NCI-H460 (cell line): ENCODE measurements at regions not wholly inside any gene's neighbourhood (a gene's known extent, or its start where the extent isn't known, plus 50 kb on each side); places are given as distances from the start of the nearest gene placed in this dataset.
A peak's percentile ranks its signal among the peaks of the same experiment; 100 is the strongest.

ENCODE experiments used
- DNase-seq: peaks from one replicate; pipeline ENCODE4 v3.0.0-alpha.2; 2016; ENCODE audit warnings: low read depth; ENCODE audit errors: extremely low read depth

DNA sequence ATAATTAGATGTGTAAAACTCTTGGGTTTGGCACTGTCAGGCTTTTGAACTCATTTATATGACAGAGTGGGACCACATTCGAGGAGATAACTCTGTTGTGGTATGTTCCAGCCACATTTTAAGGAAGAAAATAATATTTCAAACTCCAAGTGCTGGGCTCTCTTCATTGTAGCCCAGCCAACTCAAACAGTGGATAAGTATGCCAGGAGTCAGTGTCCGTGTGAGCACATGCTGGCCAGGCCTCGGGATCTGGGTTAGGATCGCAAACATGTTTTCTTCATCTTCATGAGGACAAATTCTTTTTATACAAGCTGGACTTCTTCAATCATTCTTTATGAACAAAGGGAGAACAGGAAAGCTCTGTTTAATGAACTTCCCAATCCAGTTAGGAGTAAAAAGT lies 497.5 kb downstream of the MAFB start:
- DNase-seq, result no peak

DNA sequence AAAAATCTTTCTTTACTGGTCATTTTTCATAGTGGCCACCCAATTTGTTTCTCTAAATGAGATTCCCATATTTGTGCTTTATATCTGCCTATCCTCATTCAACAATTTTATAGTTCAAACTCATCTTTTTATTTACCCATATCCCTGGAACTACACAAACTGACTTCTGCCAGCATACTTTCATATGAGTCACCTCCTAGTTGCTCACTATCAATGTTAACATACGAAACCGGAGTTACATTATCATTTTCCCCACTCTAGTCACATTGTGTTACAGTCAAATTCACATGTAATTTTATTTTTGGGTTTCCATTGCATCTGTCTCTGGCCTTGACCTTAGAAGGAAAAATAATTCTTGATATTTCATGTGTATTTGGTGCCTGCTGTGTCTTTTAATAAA lies 499.4 kb downstream of the MAFB start:
- no peak for DNase-seq

GRCh38 chr20:40188319-40188718 lies 500.7 kb downstream of the MAFB start:
- no peak for DNase-seq

- DNase-seq, result no peak
Measured at GRCh38 chr20:40186826-40187225, 502.2 kb downstream of the MAFB start.

DNA sequence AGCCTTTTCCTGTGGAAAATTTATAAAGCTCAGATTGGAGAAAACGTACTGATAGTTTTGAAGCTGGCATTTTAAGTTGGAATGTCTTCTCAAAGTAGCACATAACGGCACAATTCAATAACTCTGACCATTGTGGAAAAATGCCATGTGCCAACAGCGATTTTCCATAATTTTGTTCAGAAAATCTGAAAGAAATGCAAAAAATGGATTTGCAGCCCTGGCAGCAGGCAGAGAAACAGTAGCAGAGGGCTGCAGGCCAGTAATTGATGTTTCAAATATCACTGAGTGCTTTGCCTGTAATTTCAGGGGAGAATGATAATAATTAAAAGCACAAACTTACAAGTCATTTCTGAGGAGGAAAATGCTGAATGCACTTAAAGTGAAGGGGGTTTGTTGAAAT lies 507.4 kb downstream of the MAFB start:
- no peak for DNase-seq

GRCh38 chr20:40176098-40176841 lies 512.8 kb downstream of the MAFB start:
- DNase-seq, result no peak

DNA sequence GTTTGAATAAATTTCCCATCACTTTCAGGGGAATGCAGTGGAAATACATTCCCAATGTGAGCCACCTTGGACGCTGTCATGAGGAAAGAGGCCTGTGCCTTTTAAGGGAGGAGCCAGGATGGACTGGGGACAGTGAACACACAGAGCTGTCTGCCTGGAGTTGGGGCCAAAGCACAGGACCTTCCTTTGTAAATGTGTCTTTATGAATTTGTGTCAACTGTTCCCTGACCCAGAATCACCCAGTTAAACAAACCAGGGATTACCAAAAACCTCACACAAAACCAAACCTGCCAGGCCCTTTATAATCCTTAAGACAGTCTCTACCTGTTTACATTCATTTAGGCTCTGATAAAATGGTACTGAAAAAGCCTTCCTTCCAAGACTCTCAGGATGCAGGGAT lies 513.7 kb downstream of the MAFB start:
- DNase-seq, result no peak

- no peak for DNase-seq
Measured at GRCh38 chr20:40173872-40174271, 515.2 kb downstream of the MAFB start.

DNA sequence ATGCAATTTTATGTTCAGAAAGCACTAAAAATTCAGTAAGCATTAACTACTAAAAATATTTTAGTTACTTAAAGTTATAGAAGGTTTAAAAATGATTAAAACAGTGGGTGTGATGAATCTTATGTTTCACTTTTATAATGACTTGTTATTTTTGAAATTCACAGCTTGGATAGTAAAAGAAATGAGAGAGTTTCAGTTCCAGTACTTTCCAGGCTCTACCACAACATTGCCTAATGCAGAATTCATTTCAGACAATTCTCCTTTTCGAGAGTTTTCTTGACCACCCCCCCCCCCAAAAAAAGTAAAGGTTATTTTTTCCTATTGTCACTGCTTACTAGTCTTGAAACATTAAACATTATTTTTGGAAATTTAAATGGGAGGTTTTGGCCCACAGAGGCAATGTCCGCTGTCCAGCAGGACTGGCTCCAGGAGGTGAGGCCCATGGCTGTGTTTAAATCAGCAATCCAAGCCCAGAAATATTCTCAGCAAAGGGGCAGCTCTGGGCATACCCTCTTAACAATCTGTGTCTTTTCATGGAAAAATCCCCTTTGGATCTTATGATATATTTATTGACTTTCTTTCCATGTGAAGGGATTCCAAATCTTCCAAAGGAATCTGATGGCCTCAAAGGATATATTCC lies 519.9 kb downstream of the MAFB start:
- DNase-seq, result no peak

- DNase-seq, result no peak
Measured at GRCh38 chr20:40161391-40161790, 527.6 kb downstream of the MAFB start.

- peak; percentile 32 for DNase-seq
Measured at GRCh38 chr20:40160097-40160550, 528.9 kb downstream of the MAFB start.

- no peak for DNase-seq
Measured at GRCh38 chr20:40159276-40159675, 529.8 kb downstream of the MAFB start.

- DNase-seq, result no peak
Measured at GRCh38 chr20:40156600-40157317, 532.3 kb downstream of the MAFB start.

DNA sequence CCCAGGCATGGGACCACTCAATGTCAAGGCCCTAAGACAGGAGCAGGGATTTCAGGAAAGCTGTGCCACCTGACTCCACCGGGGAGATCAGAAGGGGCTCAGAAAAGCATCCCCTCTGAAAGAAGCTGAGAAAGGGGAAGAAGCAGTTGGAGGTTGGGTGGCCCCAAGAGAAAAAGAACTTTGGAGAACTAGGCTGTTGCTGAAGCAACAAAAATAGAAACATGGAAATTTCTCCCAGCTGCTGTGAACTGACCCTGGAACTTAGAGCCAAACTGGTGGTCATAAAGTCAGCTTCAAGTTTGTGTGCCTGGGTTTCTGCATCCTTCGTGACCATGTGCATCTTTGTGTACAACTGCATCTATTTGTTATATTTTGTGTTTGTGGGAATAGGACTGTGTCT lies 534.5 kb downstream of the MAFB start:
- DNase-seq, result no peak

DNA sequence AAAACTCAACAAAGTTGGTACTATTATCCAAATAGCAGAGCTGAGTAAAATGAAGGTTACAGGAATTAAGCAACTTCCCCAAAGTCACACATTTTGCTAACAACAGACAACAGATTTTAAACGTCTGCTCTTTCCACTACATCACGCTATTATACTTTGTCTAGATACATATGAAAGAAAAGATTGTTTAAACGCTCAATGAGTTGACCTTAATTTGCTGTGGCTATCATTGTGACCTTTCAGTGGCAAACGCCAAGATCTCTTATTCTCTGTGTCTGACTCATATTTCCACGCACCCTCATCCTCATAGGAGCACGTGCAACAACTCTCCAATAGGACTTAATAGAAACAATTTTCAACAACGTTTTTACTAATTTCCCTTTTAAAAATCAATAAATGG lies 540.1 kb downstream of the MAFB start:
- DNase-seq, result no peak

GRCh38 chr20:40146071-40146470 lies 543.0 kb downstream of the MAFB start:
- no peak for DNase-seq

- no peak for DNase-seq
Measured at GRCh38 chr20:40144581-40144980, 544.5 kb downstream of the MAFB start.

- DNase-seq, result no peak
Measured at GRCh38 chr20:40134176-40134575, 554.9 kb downstream of the MAFB start.

GRCh38 chr20:40120827-40121226 lies 568.2 kb downstream of the MAFB start:
- DNase-seq, result no peak

DNA sequence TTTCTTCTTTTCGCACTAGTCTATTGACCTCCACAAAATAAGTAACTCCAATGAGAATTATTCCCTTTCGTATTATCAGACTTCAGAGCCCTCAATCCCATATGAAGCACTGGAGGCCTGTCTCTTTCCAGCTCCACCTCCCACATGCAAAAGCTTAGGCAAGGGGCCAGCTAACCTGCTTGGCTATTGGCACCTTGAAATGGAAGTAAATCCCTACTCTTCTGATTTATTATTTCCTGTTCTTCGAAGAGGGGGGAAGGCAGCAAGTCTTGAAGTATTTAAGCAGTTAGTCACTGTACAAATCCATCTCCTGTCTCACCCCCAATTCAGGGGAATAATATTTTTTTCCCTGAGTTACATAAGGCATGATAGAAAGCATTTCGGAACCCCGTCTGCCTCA lies 577.8 kb downstream of the MAFB start:
- no peak for DNase-seq

GRCh38 chr20:40110311-40110831 lies 578.7 kb downstream of the MAFB start:
- DNase-seq, result no peak

GRCh38 chr20:40109136-40109535 lies 579.9 kb downstream of the MAFB start:
- no peak for DNase-seq
